Loucy (cell line): ENCODE measurements at regions not wholly inside any gene's neighbourhood (a gene's known extent, or its start where the extent isn't known, plus 50 kb on each side); places are given as distances from the start of the nearest gene placed in this dataset.

Experiments
- CTCF ChIP-seq: fragments of 200-600 bp; sonication (generic); conservative IDR thresholded peaks from 2 replicates; pipeline ENCODE4 v1.5.1; 2014; ENCODE audit warnings: mild to moderate bottlenecking, antibody characterized with exemption, low read length
- EZH2phosphoT487 ChIP-seq: fragments of 200-600 bp; IDR thresholded peaks from 2 replicates; pipeline ENCODE4 v1.6.1; 2018; ENCODE audit warnings: antibody characterized with exemption, mild to moderate bottlenecking, moderate library complexity, borderline replicate concordance

- TF ChIP-seq CTCF (no peak), EZH2phosphoT487 (no peak)
Observed at GRCh38 chr6:156564807-156565149, 212.4 kb upstream of the ARID1B start.
